SH-SY5Y (cell line): ENCODE measurements at regions not wholly inside any gene's neighbourhood (a gene's known extent, or its start where the extent isn't known, plus 50 kb on each side); places are given as distances from the start of the nearest gene placed in this dataset.

ENCODE experiments used
- GATA2 ChIP-seq: IDR thresholded peaks from 2 replicates; pipeline ENCODE4 v1.6.1; 2011; ENCODE audit warnings: mild to moderate bottlenecking, low read depth, low read length
- GATA3 ChIP-seq: IDR thresholded peaks from 2 replicates; pipeline ENCODE4 v1.6.1; 2011; ENCODE audit warnings: low read depth, mild to moderate bottlenecking, low read length, moderate library complexity

DNA sequence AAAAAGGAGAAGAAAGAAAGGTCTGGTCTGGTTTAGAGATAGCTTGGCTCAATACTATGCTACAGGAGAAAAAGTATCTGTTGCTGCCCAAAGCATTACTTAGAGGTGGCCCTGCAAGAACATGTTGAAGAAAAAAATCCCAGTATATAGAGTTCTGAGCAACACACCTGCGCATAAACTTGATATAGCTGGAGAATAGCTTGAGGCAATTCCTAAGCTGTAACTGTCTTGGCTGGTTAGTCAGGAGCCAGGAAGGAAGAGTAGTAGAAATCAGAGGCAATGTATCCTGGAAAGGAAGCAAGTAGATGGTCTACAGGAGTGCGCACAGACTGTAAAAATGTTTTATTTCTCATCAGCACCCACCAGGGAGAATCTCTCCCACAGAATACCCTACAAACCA lies 209.7 kb downstream of the SLITRK1 start:
- TF ChIP-seq GATA3 (no peak), GATA2 (no peak)

DNA sequence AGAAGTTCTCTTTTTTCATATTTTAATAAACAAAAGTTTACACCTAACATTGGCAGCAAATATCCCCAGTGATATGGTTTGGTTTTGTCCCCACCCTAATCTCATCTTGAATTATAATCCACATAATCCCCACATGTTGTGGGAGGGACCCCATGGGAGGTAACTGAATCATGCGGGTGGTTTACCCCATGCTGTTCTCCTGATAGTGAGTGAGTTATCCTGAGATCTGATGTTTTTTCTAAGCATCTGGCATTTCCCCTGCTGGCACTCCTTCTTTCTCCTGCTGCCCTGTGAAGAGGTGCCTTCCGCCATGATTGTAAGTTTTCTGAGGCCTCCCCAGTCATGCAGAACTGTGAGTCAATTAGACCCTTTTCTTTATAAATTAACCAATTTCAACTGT lies 214.7 kb downstream of the SLITRK1 start:
- no peak for TF ChIP-seq GATA3

DNA sequence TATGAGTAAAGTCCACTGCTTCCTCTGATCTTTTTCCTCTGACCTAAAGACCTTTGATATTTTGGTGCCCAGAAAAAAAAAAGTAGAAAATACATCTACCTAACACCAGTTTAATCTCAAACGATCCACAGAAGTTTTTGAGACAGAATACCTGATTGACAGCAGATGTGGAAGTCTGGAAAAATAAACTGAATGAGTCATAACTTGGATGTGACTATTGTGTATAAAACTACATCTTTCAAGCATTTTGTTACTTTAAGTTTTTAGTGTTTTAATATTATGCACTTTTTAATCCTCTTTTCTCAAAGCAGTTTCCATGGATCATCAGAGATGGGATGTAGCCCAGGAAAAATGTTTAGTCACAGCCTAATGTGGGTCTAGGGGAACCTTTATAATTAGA lies 216.1 kb downstream of the SLITRK1 start:
- no peak for TF ChIP-seq GATA2
- TF ChIP-seq GATA3: no peak

DNA sequence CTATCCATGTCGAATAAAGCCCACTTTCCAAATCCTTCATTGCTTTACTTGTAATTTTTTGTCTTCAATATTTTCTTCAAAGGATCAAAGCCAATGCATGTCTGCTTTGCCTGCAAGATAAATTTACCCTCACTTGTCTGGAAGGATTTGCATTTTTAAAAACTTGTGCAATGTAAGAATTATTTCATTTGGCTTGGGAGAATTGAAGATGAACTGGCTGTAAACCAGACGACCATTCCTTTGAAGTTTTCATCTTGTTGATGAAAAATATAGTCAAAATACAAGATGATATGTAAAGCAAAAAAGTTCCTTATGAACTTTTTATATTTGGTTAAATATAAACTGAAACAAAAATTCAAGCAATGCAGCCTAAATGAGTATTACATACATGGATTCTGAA lies 225.0 kb downstream of the SLITRK1 start:
- no peak for TF ChIP-seq GATA2
- TF ChIP-seq GATA3: no peak

DNA sequence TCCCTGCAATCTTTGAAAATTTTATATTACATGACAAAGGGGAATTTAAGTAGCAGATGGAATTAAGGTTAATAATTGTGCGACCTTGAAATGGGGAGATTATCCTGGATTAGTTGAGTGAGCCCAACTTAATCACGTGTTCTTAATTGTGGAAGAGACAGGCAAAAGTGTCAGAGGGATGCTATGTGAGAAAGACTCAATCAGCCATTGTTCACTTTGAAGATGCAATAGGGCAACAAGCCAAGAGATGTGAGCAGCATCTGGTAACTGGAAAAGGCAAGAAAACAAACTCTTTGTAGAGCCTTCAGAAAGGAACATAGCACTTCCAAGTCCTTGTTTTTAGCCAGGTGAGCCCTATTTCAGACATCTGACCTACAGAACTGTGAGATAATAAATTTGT lies 247.7 kb downstream of the SLITRK1 start:
- TF ChIP-seq GATA3: no peak
- TF ChIP-seq GATA2: no peak

DNA sequence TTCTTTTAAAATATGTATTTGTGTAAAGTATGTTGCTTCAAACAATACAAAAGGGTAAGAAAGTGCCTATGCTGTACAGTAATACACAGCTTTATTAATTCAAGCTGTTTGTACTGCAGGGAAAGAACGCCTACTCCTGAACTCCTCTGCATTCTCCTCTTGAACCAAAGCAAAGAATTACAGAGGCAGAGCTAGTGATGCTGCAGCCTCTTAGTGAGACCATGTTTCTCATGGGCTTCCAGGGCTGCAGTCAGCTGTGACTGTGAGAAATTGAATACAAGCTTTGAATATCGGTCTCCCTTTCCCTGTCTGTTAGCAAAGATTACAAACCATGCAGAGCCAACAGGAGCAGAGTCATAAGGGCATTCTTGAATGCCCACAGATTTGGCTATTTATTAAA lies 248.5 kb downstream of the SLITRK1 start:
- TF ChIP-seq GATA2 (no peak), GATA3 (no peak)

DNA sequence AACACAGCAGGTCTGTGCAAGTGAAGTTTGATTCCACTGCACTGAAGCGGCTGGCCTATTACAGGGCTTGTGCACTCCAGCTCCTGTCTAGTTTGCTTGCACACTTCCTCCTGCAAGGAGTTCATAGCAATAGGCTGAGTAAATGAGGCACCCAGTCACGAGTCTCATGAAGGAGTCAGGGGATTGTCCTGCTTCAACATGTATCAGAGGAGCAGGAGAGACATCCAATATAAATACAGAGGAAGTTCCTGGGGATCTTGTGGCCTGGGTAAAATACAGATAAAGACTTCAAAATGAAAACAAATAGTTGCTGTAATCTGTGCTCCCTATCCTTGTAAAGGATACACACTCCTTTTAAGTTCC lies 259.9 kb downstream of the SLITRK1 start:
- TF ChIP-seq GATA3: no peak

DNA sequence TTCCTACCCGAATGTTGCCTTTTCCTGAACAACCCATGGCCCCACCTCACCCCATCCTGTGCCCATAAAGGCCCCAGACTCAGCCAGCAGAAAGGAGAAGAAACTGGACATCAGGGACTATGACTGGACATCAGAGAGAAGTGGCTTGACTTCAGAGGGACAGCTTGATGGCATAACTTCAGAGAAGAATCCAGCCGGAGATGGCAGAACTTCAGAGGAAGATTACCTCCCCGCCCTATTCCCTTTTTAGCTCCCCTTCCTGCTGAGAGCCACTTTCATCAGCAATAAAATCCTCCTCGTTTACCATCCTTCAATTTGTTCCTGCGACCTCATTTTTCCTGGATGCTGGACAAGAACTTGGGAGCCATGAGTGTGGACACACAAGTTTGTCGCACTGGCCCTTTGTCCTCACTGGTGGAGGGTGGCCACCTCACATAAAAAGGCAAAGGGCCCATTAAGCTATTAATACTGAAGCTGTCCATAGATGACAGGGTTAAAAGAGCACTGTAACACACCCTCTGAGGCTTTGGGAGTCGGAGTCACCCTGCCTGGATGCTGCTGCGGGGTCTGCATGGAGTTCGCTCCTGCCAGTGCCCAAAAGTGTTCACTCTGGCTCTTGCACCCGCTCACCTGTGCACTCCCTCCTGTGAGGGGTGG lies 260.4 kb downstream of the SLITRK1 start:
- TF ChIP-seq GATA3 (no peak), GATA2 (no peak)

DNA sequence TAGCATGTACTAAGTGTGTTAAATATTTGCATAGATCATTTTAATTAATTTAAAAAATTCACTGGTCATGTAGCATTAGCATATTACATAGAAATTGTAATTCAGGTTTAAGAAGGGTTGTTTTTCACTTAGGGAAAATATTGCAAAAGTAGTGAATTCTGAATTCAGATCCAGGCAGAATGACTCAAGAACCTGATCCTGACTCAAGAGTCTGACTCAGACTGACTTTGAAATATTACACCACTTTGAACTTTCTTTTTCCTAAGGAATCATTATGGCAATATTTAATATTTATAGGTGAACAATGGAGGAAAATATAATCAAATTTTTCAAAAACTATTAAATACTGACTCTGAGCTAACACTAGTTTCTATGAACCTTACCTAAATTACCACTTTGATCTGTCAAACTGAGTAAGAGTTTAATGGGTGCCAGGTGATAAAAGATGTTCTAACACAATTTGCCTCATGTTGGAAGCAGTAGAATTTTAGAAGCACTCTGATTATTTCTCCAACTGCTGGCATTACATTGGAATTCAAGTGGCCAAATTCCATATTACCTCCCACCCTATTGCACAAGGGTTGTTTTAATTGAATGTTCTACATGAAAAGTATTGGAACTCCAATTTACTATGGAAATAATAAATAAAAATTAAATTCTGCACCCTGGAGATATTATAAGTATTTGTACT lies 261.6 kb downstream of the SLITRK1 start:
- no peak for TF ChIP-seq GATA2
- TF ChIP-seq GATA3: no peak

DNA sequence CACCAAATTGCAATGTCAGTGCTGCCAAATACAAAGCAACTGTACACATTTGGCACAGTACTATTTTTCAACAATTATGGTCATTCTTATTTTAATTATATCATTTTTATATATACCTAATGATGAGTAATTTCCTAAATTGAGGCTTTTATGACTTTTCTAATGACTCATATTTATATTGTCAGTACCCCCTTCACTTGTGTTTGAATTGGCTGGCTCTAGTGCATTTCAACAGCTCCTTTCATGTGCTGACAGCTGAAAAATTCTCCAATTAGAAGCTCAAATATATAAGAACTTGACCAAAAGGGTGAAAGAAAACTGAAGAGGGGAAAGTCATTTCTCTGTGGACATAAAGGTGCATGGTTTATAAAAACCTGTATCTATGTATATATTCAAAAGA lies 263.3 kb downstream of the SLITRK1 start:
- TF ChIP-seq GATA3 (no peak), GATA2 (no peak)

DNA sequence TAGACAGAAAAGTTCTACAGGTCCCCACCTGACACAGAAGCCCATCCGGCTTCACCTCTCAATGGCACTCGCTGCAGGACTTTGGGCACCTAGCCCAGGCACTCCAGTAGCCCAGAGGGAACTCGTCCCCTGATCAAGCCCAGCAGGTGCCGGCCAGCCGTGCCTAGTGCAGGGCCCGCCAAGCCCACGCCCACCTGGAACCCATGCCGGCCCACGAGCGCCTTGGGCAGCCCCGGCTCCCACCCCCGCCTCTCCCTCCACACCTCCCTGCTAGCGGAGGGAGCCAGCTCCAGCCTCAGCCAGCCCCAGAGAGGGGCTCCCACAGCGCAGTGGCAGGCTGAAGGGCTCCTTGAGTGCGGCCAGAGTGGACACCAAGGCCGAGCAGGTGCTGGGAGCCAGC lies 268.8 kb downstream of the SLITRK1 start:
- no peak for TF ChIP-seq GATA2
- TF ChIP-seq GATA3: no peak

DNA sequence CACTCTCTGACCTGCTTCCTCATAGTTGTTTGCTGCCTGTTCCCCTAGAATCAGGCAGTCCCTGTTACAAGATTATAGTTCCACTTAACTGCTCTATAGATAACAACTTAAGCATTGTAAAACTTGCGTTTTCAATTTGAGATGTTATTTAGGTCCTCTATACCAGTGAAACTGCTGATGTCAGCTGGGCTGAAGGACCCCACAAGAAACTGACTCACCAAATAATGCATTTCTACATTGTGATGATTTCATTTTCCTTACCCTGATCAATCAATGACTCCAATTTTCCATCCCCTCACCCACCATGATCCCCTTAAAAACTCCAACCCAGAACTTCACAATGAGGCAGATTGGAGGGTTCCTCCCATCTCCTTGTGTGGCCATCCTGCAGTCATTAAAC lies 280.7 kb downstream of the SLITRK1 start:
- TF ChIP-seq GATA2 (no peak), GATA3 (no peak)

DNA sequence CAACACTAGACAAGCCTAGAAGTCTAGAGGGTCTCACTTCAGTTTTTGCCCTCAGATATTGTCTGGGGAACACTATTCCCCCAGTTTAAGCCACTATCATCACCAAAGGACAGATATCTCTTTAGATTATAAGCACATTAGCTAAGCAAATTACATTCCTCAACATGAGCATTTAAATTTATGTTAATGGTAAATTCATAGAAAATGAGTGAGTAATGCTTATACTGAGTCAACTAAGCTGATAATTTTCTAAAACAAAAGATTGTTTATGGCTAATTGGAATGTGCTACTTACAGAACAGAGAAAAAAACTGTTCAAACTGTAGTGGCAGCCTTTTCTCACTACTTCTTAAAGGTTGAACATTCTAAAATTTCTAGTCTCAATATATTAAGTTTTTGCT lies 290.2 kb downstream of the SLITRK1 start:
- TF ChIP-seq GATA2 (no peak), GATA3 (no peak)

DNA sequence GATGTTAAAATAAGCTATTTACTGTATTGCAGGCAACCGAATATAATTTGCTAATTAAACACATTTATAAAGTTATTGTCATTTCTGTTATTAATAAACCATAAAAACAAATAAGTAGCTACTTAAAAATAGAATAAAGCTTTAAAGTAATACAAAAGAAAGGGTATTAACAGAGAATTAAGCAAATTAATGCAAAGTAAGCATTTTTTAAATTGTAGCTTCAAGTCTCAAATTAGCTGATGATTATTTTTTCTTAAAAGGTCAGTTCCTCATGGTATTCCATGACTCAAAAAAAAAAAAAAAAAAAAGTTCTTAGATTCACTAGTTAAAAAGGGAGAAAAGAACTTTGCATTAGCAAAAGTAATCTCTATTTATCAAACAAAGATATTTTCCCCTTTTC lies 292.5 kb downstream of the SLITRK1 start:
- TF ChIP-seq GATA2 (no peak), GATA3 (no peak)

DNA sequence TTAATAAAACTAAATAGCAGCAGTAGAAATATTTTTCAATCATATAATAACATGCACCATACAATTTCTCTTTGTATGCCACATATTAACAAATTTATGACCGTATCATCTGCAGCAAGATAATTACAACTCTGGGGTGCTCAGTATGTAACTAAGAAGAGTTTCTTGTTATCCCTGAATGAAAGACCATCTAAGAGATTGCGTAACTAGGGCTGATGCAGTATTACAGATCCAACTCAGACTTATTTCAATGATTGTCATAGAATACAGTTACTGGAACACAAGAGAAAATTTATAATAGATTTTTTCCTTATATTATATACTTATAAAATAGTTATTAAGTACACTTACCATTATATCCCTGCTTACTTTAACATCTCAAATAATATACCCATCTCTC lies 305.1 kb downstream of the SLITRK1 start:
- no peak for TF ChIP-seq GATA3
- TF ChIP-seq GATA2: no peak

DNA sequence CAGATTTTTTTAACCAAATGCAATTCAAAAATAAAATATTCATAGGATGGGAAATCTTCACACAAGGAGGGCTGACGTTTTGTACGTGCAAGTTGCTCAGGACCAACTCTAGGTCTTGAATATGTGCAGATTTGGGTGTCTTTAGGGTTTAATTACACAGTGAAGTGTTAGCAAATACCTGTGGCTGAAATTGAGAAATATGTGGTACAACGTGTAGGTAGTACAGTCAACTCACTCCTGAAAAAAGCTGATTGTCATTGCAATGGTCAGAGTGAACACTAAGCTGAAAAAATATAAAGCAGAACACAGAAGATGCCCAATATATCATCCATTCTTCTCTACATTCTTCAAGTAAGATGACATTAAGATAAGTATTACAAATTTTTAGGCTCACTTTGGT lies 314.3 kb downstream of the SLITRK1 start:
- TF ChIP-seq GATA3 (no peak), GATA2 (no peak)
